H9 (cell line): ENCODE measurements at regions not wholly inside any gene's neighbourhood (a gene's known extent, or its start where the extent isn't known, plus 50 kb on each side); places are given as distances from the start of the nearest gene placed in this dataset.
"Not testable (repeated sequence)": the region's sequence is repeated elsewhere in the genome, so short reads cannot be mapped to it uniquely, and the experiment has no call there.

Experiments used
- DNase-seq: peaks from one replicate; pipeline ENCODE4 v3.0.0-alpha.2; 2017
- H2AFZ ChIP-seq: one replicate; pipeline ENCODE4 v1.6.1; 2013; ENCODE audit warnings: mild to moderate bottlenecking, low read length, control low read depth, moderate library complexity
- H2AK5ac ChIP-seq: 2 replicates; pipeline ENCODE4 v1.6.1; 2013; ENCODE audit warnings: low read length, control low read depth, mixed read lengths; ENCODE audit not compliant: insufficient read length
- H2BK120ac ChIP-seq: one replicate; pipeline ENCODE4 v1.6.1; 2013; ENCODE audit warnings: low read depth, mild to moderate bottlenecking, low read length, control low read depth, inconsistent platforms; ENCODE audit not compliant: poor library complexity, severe bottlenecking
- H2BK12ac ChIP-seq: 2 replicates; pipeline ENCODE4 v1.6.1; 2013; ENCODE audit warnings: low read length, control low read depth, mixed read lengths, low read depth; ENCODE audit not compliant: insufficient read length
- H2BK15ac ChIP-seq: 2 replicates; pipeline ENCODE4 v1.6.1; 2013; ENCODE audit warnings: low read depth, low read length, control low read depth
- H2BK20ac ChIP-seq: one replicate; pipeline ENCODE4 v1.6.1; 2013; ENCODE audit warnings: low read depth, mild to moderate bottlenecking, low read length, control low read depth, inconsistent platforms; ENCODE audit not compliant: poor library complexity, severe bottlenecking
- H2BK5ac ChIP-seq: 2 replicates; pipeline ENCODE4 v1.6.1; 2013; ENCODE audit warnings: low read length, control low read depth, mixed read lengths; ENCODE audit not compliant: insufficient read length
- H3K14ac ChIP-seq: 2 replicates; pipeline ENCODE4 v1.6.1; 2013; ENCODE audit warnings: low read length, control low read depth; ENCODE audit not compliant: insufficient read depth
- H3K18ac ChIP-seq: 2 replicates; pipeline ENCODE4 v1.6.1; 2013; ENCODE audit warnings: low read depth, mild to moderate bottlenecking, mixed read lengths, low read length, control low read depth; ENCODE audit not compliant: insufficient read length
- H3K23ac ChIP-seq: 2 replicates; pipeline ENCODE4 v1.6.1; 2013; ENCODE audit warnings: low read length, control low read depth, mixed read lengths, low read depth; ENCODE audit not compliant: insufficient read length
- H3K23me2 ChIP-seq: 2 replicates; pipeline ENCODE4 v1.6.1; 2013; ENCODE audit warnings: low read depth, mild to moderate bottlenecking, mixed read lengths, low read length, control low read depth; ENCODE audit not compliant: insufficient read length, poor library complexity, severe bottlenecking
- H3K27ac ChIP-seq: 2 replicates; pipeline ENCODE4 v1.5.1; 2013; ENCODE audit warnings: low read length, control low read depth, mixed read lengths, low read depth; ENCODE audit not compliant: insufficient read length
- H3K27me3 ChIP-seq: 2 replicates; pipeline ENCODE4 v1.6.1; 2013; ENCODE audit warnings: low read length, control low read depth, inconsistent platforms; ENCODE audit not compliant: insufficient read depth
- H3K4ac ChIP-seq: 2 replicates; pipeline ENCODE4 v1.6.1; 2013; ENCODE audit warnings: low read depth, mild to moderate bottlenecking, control low read depth, inconsistent platforms, low read length, moderate library complexity
- H3K4me1 ChIP-seq: 2 replicates; pipeline ENCODE4 v1.6.1; 2013; ENCODE audit warnings: low read length, control low read depth, inconsistent platforms; ENCODE audit not compliant: insufficient read depth
- H3K4me2 ChIP-seq: 2 replicates; pipeline ENCODE4 v1.6.1; 2013; ENCODE audit warnings: low read length, control low read depth, mixed read lengths; ENCODE audit not compliant: insufficient read length, insufficient read depth
- H3K56ac ChIP-seq: 2 replicates; pipeline ENCODE4 v1.6.1; 2013; ENCODE audit warnings: low read depth, mild to moderate bottlenecking, mixed read lengths, low read length, control low read depth; ENCODE audit not compliant: insufficient read length
- H3K79me1 ChIP-seq: 2 replicates; pipeline ENCODE4 v1.6.1; 2013; ENCODE audit warnings: low read depth, mild to moderate bottlenecking, moderate library complexity, low read length, control low read depth, inconsistent platforms; ENCODE audit not compliant: insufficient read depth, poor library complexity, severe bottlenecking
- H3K79me2 ChIP-seq: 2 replicates; pipeline ENCODE4 v1.6.1; 2013; ENCODE audit warnings: low read length, control low read depth, inconsistent platforms; ENCODE audit not compliant: insufficient read depth
- H3K9ac ChIP-seq: 2 replicates; pipeline ENCODE4 v1.6.1; 2013; ENCODE audit warnings: low read length, control low read depth, mixed read lengths; ENCODE audit not compliant: insufficient read length; ENCODE audit errors: extremely low read depth
- H3K9me3 ChIP-seq: one replicate; pipeline ENCODE4 v1.6.1; 2013; ENCODE audit warnings: low read depth, low read length, inconsistent platforms; ENCODE audit not compliant: control insufficient read depth
- H3T11ph ChIP-seq: one replicate; pipeline ENCODE4 v1.6.1; 2013; ENCODE audit warnings: mild to moderate bottlenecking, low read length, control low read depth, inconsistent platforms
- H4K20me1 ChIP-seq: one replicate; pipeline ENCODE4 v1.6.1; 2013; ENCODE audit not compliant: control insufficient read depth, insufficient read length, insufficient read depth
- H4K5ac ChIP-seq: 2 replicates; pipeline ENCODE4 v1.6.1; 2013; ENCODE audit warnings: low read depth, mild to moderate bottlenecking, mixed read lengths, low read length, control low read depth; ENCODE audit not compliant: insufficient read length
- H4K8ac ChIP-seq: replicated peaks from 2 replicates; pipeline ENCODE4 v1.6.1; 2013; ENCODE audit warnings: low read length, control low read depth, mixed read lengths, low read depth; ENCODE audit not compliant: insufficient read length
- H4K91ac ChIP-seq: 2 replicates; pipeline ENCODE4 v1.6.1; 2013; ENCODE audit warnings: low read depth, mild to moderate bottlenecking, moderate library complexity, mixed read lengths, low read length, control low read depth; ENCODE audit not compliant: insufficient read length
- H3K27ac Mint-ChIP-seq, 3 experiments: 2 replicates in 2 of 3; 3 replicates in 1 of 3; pipeline ENCODE4 v1.8.0; 2020 to 2021; ENCODE audit warnings: mixed read lengths in 3 of 3, mild to moderate bottlenecking in 1 of 3, moderate library complexity in 1 of 3
- H3K27me3 Mint-ChIP-seq: 2 replicates; pipeline ENCODE4 v1.8.0; 2021; ENCODE audit warnings: low read depth, mild to moderate bottlenecking, moderate library complexity, mixed read lengths
- H3K36me3 Mint-ChIP-seq, 3 experiments: 2 replicates in 2 of 3; 3 replicates in 1 of 3; pipeline ENCODE4 v1.8.0; 2020 to 2021; ENCODE audit warnings: low read depth in 3 of 3, mixed read lengths in 3 of 3; ENCODE audit not compliant: insufficient read depth in 1 of 3
- H3K4me1 Mint-ChIP-seq, 2 experiments: 2 replicates each; pipeline ENCODE4 v1.8.0; 2020; ENCODE audit warnings: mixed read lengths in 2 of 2
- H3K4me3 Mint-ChIP-seq, 2 experiments: 2 replicates in 1 of 2; 3 replicates in 1 of 2; pipeline ENCODE4 v1.8.0; 2020 to 2021; ENCODE audit warnings: mild to moderate bottlenecking in 2 of 2, mixed read lengths in 2 of 2, moderate library complexity in 1 of 2
- H3K9me3 Mint-ChIP-seq, 2 experiments: 2 replicates in 1 of 2; 3 replicates in 1 of 2; pipeline ENCODE4 v1.8.0; 2020; ENCODE audit warnings: mild to moderate bottlenecking in 2 of 2, mixed read lengths in 2 of 2, moderate library complexity in 1 of 2
- WGBS: extraction: QIAGEN DNeasy Blood & Tissue Kit; methylation state at CpG from one replicate; pipeline ENCODE4 v1.1.7; 2013; ENCODE audit warnings: missing lambda C conversion rate, low lambda C conversion rate, mixed read lengths; ENCODE audit not compliant: insufficient read length; ENCODE audit errors: extremely low coverage; 5-methylcytosine and 5-hydroxymethylcytosine counted together
- TF ChIP-seq, protein P1 (sequence below): fragments of 200-600 bp; sonication (generic); conservative IDR thresholded peaks from 3 replicates; pipeline ENCODE4 v1.8.0; 2021; ENCODE audit warnings: antibody characterized with exemption, mild to moderate bottlenecking

DNA sequence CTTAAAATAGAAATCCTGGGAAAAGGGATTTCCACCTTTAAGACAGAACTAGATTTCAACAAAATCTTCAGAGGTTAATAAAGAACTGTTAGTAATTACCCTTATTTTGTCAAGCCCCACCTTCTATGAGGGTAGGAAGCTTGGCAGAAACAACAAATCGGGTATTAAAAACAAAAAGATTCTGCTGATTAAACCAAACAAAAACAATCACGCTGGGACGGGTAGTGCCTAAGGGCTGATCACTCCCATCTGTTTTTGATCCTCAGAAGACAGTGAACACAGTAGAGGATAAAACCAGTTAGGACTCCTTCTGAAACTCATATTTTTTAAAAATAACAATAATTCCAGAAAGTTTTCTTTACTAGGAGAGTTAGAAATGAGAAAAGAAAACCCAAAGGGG, 441.3 kb upstream of the API5 start:
- H3K18ac ChIP-seq, result no peak overlapping the region
- H3K4ac ChIP-seq, result no peak overlapping the region
- H3K23ac ChIP-seq, result no peak overlapping the region
- Mint-ChIP-seq H3K27me3 (peaks cover 7% of the 10 kb centered on the region), H3K4me1 (no peaks in the 10 kb centered on the region), H3K9me3 (peaks cover 3 to 13% of the 10 kb centered on the region in 2 experiments; a peak in 4 of 5 replicates), H3K27ac (no peak overlapping the region), H3K4me3 (no peak overlapping the region), H3K36me3 (peaks cover 0 to 5% (median 0%) of the 10 kb centered on the region in 3 experiments; a peak in 3 of 7 replicates)
- H2BK20ac ChIP-seq, result no peak overlapping the region
- H2AK5ac ChIP-seq, result no peak overlapping the region
- no peaks in the 10 kb centered on the region for H4K20me1 ChIP-seq
- no peak overlapping the region for H3T11ph ChIP-seq
- H2BK12ac ChIP-seq, result no peak overlapping the region
- H2BK120ac ChIP-seq, result no peak overlapping the region
- no peak overlapping the region for H4K5ac ChIP-seq
- no peak overlapping the region for H2BK15ac ChIP-seq
- no CpG with 5 or more reads among the region's 3 CpGs for WGBS
- H2AFZ ChIP-seq, result no peak overlapping the region
- H3K9ac ChIP-seq, result no peak overlapping the region
- no peak overlapping the region for H2BK5ac ChIP-seq
- no peak overlapping the region for H3K56ac ChIP-seq
- no peak overlapping the region for H4K91ac ChIP-seq
- no peak overlapping the region for H3K27ac ChIP-seq
- no peaks in the 10 kb centered on the region for H3K9me3 ChIP-seq
- H3K79me1 ChIP-seq, result no peaks in the 10 kb centered on the region
- H3K14ac ChIP-seq, result no peak overlapping the region
- TF ChIP-seq, protein P1, sequence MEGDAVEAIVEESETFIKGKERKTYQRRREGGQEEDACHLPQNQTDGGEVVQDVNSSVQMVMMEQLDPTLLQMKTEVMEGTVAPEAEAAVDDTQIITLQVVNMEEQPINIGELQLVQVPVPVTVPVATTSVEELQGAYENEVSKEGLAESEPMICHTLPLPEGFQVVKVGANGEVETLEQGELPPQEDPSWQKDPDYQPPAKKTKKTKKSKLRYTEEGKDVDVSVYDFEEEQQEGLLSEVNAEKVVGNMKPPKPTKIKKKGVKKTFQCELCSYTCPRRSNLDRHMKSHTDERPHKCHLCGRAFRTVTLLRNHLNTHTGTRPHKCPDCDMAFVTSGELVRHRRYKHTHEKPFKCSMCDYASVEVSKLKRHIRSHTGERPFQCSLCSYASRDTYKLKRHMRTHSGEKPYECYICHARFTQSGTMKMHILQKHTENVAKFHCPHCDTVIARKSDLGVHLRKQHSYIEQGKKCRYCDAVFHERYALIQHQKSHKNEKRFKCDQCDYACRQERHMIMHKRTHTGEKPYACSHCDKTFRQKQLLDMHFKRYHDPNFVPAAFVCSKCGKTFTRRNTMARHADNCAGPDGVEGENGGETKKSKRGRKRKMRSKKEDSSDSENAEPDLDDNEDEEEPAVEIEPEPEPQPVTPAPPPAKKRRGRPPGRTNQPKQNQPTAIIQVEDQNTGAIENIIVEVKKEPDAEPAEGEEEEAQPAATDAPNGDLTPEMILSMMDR, result no peak
- no peak for DNase-seq
- H4K8ac ChIP-seq, result no peak overlapping the region
- H3K79me2 ChIP-seq, result no peaks in the 10 kb centered on the region
- no peaks in the 10 kb centered on the region for H3K4me1 ChIP-seq
- no peak overlapping the region for H3K4me2 ChIP-seq
- H3K23me2 ChIP-seq, result no peaks in the 10 kb centered on the region
- H3K27me3 ChIP-seq, result no peaks in the 10 kb centered on the region

DNA sequence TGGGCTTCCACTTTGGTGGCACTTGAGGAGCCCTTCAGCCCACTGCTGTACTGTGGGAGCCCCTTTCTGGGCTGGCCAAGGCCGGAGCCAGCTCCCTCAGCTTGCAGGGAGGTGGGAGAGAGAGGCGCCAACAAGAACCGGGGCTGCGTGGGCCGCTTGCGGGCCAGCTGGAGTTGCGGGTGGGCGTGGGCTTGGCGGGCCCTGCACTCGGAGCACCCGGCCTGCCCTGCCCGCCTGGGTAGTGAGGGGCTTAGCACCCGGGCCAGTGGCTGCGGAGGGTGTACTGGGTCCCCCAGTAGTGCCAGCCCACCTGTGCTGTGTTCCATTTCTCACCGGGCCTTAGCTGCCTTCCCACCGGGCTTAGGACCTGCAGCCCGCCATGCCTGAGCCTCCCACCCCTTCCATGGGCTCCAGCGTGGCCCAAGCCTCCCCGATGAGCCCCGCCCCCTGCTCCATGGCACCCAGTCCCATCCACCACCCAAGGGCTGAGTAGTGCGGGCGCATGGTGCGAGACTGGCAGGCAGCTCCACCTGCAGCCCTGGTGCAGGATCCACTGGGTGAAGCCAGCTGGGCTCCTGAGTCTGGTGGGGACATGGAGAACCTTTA, 437.9 kb upstream of the API5 start:
- not testable (repeated sequence) for H3T11ph ChIP-seq, H4K5ac ChIP-seq, H3K79me1 ChIP-seq, H2BK5ac ChIP-seq, DNase-seq, H3K14ac ChIP-seq, H3K36me3 Mint-ChIP-seq, H3K79me2 ChIP-seq, H2BK20ac ChIP-seq, H2AK5ac ChIP-seq, H3K27ac ChIP-seq, H4K20me1 ChIP-seq, H3K18ac ChIP-seq, H4K8ac ChIP-seq, H2BK15ac ChIP-seq, H3K9me3 ChIP-seq, H3K27ac Mint-ChIP-seq, H3K4me3 Mint-ChIP-seq, H2BK120ac ChIP-seq, H3K23me2 ChIP-seq, H2AFZ ChIP-seq, H3K27me3 ChIP-seq, H3K56ac ChIP-seq, H3K4ac ChIP-seq, H3K4me2 ChIP-seq, H2BK12ac ChIP-seq, H3K23ac ChIP-seq, H4K91ac ChIP-seq, H3K4me1 ChIP-seq, H3K9ac ChIP-seq
- Mint-ChIP-seq H3K9me3 (peaks cover 5 to 15% of the 10 kb centered on the region in 2 experiments), H3K27me3 (peaks cover 14% of the 10 kb centered on the region), H3K4me1 (peaks cover 5 to 12% of the 10 kb centered on the region in 2 experiments)
- no CpG with 5 or more reads among the region's 23 CpGs for WGBS
